Testis (tissue), 2 donors: ENCODE measurements at regions not wholly inside any gene's neighbourhood (a gene's known extent, or its start where the extent isn't known, plus 50 kb on each side); places are given as distances from the start of the nearest gene placed in this dataset.

Source experiments
- DNase-seq: peaks from one replicate; pipeline ENCODE4 v3.0.0-alpha.2; 2019
- H3K27ac ChIP-seq, 2 donors: fragments of 200-600 bp; sonication (generic); one replicate each; pipeline ENCODE4 v1.5.1; 2019
- H3K27me3 ChIP-seq: fragments of 200-600 bp; sonication (generic); one replicate; pipeline ENCODE4 v1.5.1; 2019
- H3K36me3 ChIP-seq: fragments of 200-600 bp; sonication (generic); one replicate; pipeline ENCODE4 v1.5.1; 2017; ENCODE audit warnings: low read depth; ENCODE audit errors: missing control alignments
- H3K4me1 ChIP-seq: fragments of 200-600 bp; sonication (generic); one replicate; pipeline ENCODE4 v1.5.1; 2019
- H3K4me3 ChIP-seq, 2 donors: fragments of 200-600 bp; sonication (generic); one replicate each; pipeline ENCODE4 v1.5.1; 2017 to 2019
- H3K9me3 ChIP-seq: fragments of 200-600 bp; sonication (generic); one replicate; pipeline ENCODE4 v1.5.1; 2017
- CTCF ChIP-seq, 3 experiments: fragments of 450-650 bp in 2 of 3; fragments of 200-600 bp in 1 of 3; sonication (generic) in 1 of 3; IDR thresholded peaks; one replicate each; pipeline ENCODE4 v1.5.1; 2016 to 2019; ENCODE audit warnings: antibody characterized with exemption in 3 of 3, mild to moderate bottlenecking in 2 of 3, moderate library complexity in 1 of 3
- POLR2A ChIP-seq: fragments of 450-650 bp; IDR thresholded peaks from one replicate; pipeline ENCODE4 v1.6.1; 2017; ENCODE audit warnings: antibody characterized with exemption, mild to moderate bottlenecking, moderate library complexity
- WGBS, 2 donors: methylation state at CpG; one replicate each; pipeline ENCODE4 v1.1.5; 2018; 5-methylcytosine and 5-hydroxymethylcytosine counted together
- intact Hi-C: fragments of 100-400 bp; cut with DNase I; formaldehyde crosslinking; loops from one replicate; pipeline ENCODE4 v1.15.1; 2023; ENCODE audit warnings: low total_unique reads

- peak; percentile 94 for DNase-seq
Observed at GRCh38 chr20:58017231-58017969, 211.1 kb downstream of the ANKRD60 start.

GRCh38 chr20:58016779-58017178 is 211.7 kb downstream of the ANKRD60 start:
- 61 to 75% methylated on average over 2 of the region's 2 CpGs for WGBS, 2 donors
- Histone ChIP-seq H3K36me3 (no peaks in the 10 kb centered on the region), H3K4me3 (no peak overlapping the region), H3K4me1 (peaks cover 33% of the 10 kb centered on the region), H3K27me3 (no peaks in the 10 kb centered on the region), H3K27ac (peak overlapping the region; percentile 63 to 77), H3K9me3 (no peaks in the 10 kb centered on the region)
- intact Hi-C loops, result no loop called here
- TF ChIP-seq CTCF (IDR thresholded peaks at IDR 0.05), result no peak
- TF ChIP-seq POLR2A, result no peak
- no peak for DNase-seq

More at GRCh38 chr20:58017231-58017969, 211.1 kb downstream of the ANKRD60 start:
- H3K27me3 ChIP-seq, result no peaks in the 10 kb centered on the region
- no peak for TF ChIP-seq CTCF (IDR thresholded peaks at IDR 0.05)
- no peak for TF ChIP-seq POLR2A
- peak overlapping the region; percentile 65 to 77 for H3K27ac ChIP-seq
- peaks cover 31% of the 10 kb centered on the region for H3K4me1 ChIP-seq
- no peak overlapping the region for H3K4me3 ChIP-seq
- H3K9me3 ChIP-seq, result no peaks in the 10 kb centered on the region
- intact Hi-C loops, result no loop called here
- 63 to 76% methylated on average over 14 to 20 of the region's 20 CpGs for WGBS, 2 donors
- no peaks in the 10 kb centered on the region for H3K36me3 ChIP-seq

- peaks cover 22% of the 10 kb centered on the region for H3K4me1 ChIP-seq
- 83 to 90% methylated on average over 5 of the region's 5 CpGs for WGBS, 2 donors
Observed at GRCh38 chr20:58014628-58015315, 213.7 kb downstream of the ANKRD60 start.

GRCh38 chr20:58012731-58013510 is 215.5 kb downstream of the ANKRD60 start:
- Histone ChIP-seq H3K9me3 (no peaks in the 10 kb centered on the region), H3K4me1 (peaks cover 32% of the 10 kb centered on the region), H3K36me3 (no peaks in the 10 kb centered on the region), H3K27me3 (no peaks in the 10 kb centered on the region), H3K27ac (no peak overlapping the region), H3K4me3 (no peak overlapping the region)
- intact Hi-C loops, result no loop called here
- WGBS, 2 donors, result 69 to 73% methylated on average over 15 to 16 of the region's 16 CpGs
- TF ChIP-seq POLR2A, result no peak
- no peak for TF ChIP-seq CTCF (IDR thresholded peaks at IDR 0.05)
- DNase-seq, result no peak

More at GRCh38 chr20:58014628-58015315, 213.7 kb downstream of the ANKRD60 start:
- no peak overlapping the region for H3K4me3 ChIP-seq
- H3K36me3 ChIP-seq, result no peaks in the 10 kb centered on the region
- intact Hi-C loops, result no loop called here
- no peak overlapping the region for H3K27ac ChIP-seq
- H3K9me3 ChIP-seq, result no peaks in the 10 kb centered on the region
- H3K27me3 ChIP-seq, result no peaks in the 10 kb centered on the region
- TF ChIP-seq CTCF (IDR thresholded peaks at IDR 0.05) (no peak), POLR2A (no peak)
- no peak for DNase-seq
